HG03039 (cell line): ENCODE measurements at regions not wholly inside any gene's neighbourhood (a gene's known extent, or its start where the extent isn't known, plus 50 kb on each side); places are given as distances from the start of the nearest gene placed in this dataset.
"Not testable (repeated sequence)": the region's sequence is repeated elsewhere in the genome, so short reads cannot be mapped to it uniquely, and the experiment has no call there.

ENCODE experiments used
- ATAC-seq: cut with Tn5 transposase; IDR thresholded peaks from one replicate; pipeline ENCODE4 v1.9.1; 2021; ENCODE audit warnings: mild to moderate bottlenecking, moderate library complexity; ENCODE audit not compliant: unreplicated experiment

DNA sequence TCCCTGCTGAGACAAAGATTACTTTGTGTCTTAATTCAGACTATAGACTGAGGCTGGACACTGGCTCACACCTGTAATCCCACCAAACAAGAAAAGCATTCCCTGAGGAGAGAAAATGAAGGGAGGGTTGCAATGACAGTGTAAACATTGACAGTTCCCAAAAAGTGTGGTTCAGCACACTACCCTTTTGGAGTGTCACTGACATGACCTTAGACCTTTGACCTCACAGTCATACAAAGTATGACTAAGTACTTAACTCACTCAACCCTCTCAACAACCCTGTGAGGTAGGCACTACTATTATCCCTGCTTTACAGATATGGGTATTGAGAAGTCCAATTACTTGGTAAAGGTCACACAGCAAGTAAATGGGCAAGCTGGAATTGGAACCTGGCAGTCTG, 341.7 kb downstream of the LRRC3B start:
- ATAC-seq = no peak

- no peak for ATAC-seq
Observed at GRCh38 chr3:26964836-26965235, 342.3 kb downstream of the LRRC3B start.

DNA sequence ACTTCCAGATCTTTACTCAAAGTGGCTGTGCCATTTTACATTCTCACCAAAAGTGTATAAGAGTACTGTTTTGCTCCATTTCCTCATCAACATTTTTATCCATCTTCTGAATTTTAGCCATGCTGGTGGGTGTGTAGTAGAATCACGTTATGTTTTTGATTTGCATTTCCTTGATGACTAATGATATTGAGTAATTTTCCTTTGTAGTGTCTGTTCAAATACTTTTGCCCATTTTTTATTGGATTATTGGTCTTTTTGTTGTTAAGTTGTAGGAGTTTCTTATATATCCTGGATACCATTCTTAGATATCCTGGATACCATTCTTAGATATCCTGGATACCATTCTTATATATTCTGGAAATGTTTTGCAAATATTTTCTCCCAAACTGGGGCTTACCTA, 344.9 kb downstream of the LRRC3B start:
- no peak for ATAC-seq

DNA sequence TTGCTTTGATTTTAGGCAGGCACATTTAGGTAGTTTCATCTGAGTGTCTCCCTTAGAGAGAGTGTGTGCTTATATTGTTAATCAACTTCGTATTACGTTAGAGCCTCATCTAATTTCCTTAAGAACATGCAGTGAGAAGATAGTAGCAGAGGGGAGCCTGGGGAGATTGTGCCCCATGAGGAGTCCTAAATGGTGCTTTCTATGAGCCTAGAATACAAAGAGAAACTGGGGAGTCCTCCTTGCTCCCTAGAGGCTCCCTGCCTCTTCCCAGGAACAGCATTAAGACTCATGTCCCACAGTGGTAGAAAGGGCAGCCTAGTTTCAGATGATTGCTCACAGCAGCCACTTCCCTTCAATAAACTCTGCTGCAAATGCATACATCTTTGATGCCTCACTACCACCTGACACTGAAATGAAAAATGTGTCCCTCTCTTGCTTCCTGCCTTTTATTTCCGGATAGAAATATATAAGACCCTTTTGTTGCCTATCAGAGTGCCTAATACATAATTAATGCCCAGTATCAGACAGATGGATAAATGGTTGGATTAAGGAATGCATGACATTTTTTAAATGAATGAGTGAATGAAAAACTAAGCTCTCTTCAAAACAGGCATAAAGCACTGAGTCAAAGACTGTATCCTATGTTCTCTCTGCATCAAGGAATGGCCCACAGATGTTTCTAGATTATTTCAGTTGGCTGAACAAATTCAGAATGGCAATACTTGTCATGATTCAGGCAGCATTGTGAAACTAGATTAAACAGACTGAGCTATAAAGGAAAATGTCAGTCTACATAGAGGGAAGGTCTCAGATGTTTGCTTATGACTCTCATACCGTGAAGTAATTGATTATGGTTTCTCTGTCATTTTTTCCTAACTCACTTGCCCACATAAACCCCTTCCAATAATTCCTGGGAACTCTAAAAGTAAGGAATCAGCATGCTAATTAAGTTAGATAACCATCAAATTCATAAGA, 362.1 kb downstream of the LRRC3B start:
- no peak for ATAC-seq

GRCh38 chr3:26989037-26989436, 366.5 kb downstream of the LRRC3B start:
- no peak for ATAC-seq

DNA sequence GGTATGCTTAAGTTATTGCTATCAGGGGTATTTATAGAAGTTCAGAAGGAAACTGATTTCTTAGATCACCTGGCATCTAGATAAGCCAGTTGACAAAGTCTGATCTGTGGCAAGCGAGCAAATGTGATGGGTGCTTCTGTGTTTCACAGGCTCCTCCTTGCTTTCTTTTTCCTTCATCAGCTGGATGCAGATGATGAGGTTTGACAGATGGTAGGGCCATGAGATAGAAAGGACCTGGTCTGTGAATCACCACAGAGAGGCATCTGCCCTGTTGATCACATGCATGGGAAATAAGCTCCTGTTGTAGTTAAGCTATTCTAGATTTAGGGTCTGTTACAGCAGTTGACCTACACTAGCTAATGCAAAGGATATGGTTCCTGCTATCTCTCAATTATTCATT, 372.0 kb downstream of the NEK10 start:
- no peak for ATAC-seq

- ATAC-seq = no peak
Observed at GRCh38 chr3:27010834-27011233, 358.3 kb downstream of the NEK10 start.

- no peak for ATAC-seq
Observed at GRCh38 chr3:27022096-27022761, 347.0 kb downstream of the NEK10 start.

- ATAC-seq = no peak
Observed at GRCh38 chr3:27024493-27024892, 344.7 kb downstream of the NEK10 start.

DNA sequence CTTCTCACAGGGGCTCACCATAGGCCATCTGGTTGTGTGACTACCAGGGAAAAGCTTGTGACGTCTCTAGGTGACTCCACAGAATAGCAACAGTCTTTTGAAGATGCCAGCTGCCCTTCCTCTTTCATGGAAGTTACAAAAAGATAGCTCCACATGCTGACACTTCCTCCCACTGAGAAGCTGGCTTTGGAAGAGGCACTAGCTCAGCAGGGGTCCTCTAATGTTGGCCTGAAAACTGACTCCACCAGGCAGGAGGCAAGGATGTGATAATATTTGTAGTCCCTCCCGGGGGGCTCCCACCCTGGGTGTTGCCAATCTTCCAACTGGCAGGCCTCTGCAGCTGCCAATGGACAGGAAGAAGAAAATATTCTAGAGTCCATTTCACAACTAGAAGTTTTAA, 343.5 kb downstream of the NEK10 start:
- no peak for ATAC-seq

DNA sequence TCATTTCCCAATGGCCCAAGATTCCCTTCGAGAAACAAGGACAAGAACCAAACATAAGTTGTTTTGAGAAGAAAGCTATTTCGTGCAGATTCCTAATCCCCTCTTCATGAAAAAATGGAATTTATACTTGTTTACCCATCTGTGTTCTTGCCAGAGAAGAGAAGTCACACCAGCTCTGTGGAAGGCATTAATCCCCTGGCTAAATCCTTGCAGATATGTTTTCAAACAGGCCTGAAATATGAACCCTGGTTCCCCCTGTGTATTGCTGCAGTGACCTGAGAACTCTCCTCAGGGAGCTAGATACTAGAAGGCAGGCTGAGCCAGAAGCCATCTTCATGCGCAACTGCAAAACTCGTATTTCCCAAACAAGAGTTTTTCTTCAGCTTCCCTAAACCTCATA, 337.7 kb downstream of the NEK10 start:
- ATAC-seq = no peak

DNA sequence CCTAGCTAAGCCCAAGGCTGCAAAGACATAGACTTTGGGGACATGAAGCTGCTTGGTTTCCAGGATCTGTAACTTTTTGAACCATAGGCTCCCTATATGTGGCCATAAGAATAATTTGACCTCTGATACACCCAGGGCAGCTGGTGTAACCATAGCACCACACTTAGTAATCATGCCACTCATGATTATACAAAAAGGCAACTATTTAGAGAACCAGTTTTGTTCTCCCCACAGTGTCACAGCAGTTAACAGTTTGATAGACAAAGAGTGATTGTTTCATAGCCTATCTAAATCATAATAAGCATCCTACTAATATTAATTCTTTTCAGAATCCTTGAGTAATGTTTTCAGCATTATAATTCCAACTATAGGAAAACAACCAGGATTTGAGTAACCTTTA, 334.9 kb downstream of the NEK10 start:
- ATAC-seq = no peak

DNA sequence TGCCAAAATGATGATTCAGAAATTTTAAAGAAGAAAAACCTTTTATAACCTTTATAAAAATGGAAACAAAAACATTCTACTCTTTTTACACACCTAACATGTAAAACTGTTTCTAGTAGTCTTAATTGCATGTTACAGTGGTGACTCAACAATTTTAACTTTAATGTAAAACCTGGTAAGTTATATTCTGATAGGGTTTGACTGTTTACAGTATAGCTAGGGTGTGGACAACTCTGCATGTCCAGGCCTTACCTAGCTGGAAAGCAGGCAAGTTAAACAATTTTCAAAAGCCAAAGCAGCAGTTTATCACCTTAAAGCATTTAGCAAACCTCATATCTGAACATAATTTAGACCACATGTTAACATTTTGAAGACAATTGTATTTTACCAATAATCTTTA, 328.5 kb downstream of the NEK10 start:
- no peak for ATAC-seq

GRCh38 chr3:27042541-27042940, 326.6 kb downstream of the NEK10 start:
- ATAC-seq = not testable (repeated sequence)

- no peak for ATAC-seq
Observed at GRCh38 chr3:27043328-27043955, 325.7 kb downstream of the NEK10 start.

- ATAC-seq = no peak
Observed at GRCh38 chr3:27044931-27045481, 324.2 kb downstream of the NEK10 start.

DNA sequence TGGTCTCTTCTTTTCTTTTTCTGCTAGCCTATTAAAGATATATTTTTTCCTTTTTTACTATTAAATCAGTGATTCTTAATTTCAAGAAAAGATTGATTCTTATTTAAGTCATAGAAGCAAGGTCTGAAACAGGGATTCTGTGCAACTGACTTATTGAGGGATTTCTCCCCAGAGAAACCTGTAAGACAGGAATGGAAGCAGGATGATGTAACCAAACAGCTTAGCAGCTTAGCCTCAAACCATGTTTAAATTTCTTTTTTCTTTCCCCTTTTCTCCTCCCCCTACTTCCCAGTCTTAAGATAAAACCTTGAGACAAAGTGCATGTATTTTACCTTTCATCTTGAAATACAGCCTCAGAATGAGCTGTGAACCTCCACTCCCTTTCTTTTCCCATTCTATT, 322.8 kb downstream of the NEK10 start:
- no peak for ATAC-seq

DNA sequence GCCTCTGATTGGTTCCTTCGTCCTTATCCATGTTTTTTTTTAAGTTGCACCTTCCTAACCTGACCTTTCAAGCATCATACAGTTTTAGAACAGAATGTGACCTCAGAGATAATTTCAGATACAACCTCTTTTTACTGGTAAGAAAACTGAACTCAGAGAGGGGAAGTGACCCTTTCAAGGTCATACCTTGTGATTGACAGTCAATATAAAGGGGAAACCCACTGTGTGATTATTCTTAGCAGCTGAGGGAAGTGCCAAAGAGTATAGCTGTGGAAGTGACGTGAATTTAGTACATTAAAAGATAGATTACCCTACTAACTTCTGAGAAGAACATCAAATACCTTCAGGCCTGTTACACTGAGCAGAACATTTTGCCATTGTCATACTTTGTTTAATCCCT, 319.4 kb downstream of the NEK10 start:
- no peak for ATAC-seq

DNA sequence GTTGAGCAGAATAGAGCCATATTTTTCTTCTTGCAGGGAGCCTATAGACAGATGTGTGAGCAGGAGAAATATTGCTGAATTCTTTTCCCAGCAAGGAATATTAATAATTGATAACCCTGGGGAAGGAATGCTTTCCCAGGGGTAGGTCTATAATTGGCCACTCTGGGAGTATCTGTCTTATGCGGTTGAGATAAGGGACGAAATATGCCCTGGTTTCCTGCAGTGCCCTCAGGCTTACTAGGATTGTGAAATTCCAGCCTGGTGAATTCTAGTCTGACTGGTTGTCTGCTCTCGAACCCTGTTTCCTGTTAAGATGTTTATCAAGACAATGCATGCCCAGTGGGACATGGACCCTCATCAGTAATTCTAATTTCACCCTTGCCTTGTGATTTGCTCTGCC, 317.7 kb downstream of the NEK10 start:
- not testable (repeated sequence) for ATAC-seq

- ATAC-seq = no peak
Observed at GRCh38 chr3:27056326-27056725, 312.9 kb downstream of the NEK10 start.

DNA sequence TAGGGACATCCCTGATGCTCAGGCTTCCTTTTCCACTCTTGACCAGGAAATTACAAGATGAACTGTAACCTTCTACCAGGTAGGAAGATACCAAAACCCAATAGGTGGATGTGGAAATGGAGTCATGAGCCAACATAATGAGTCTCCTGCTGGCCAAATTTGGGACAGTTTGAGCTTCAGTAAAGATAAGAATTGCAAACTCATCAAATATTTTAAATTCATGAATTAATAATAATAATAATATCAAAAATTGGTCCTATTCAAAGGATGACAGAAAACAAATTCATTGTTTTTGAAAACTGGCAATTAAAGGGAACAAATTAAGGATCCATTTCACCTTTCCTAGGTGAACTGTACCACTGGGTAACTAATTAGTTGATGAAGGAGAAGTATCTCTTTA, 309.7 kb downstream of the NEK10 start:
- ATAC-seq = no peak
